ENCODE measurements at regions not wholly inside any gene's neighbourhood (a gene's known extent, or its start where the extent isn't known, plus 50 kb on each side); places are given as distances from the start of the nearest gene placed in this dataset.
A peak's percentile ranks its signal among the peaks of the same experiment; 100 is the strongest.

DNA sequence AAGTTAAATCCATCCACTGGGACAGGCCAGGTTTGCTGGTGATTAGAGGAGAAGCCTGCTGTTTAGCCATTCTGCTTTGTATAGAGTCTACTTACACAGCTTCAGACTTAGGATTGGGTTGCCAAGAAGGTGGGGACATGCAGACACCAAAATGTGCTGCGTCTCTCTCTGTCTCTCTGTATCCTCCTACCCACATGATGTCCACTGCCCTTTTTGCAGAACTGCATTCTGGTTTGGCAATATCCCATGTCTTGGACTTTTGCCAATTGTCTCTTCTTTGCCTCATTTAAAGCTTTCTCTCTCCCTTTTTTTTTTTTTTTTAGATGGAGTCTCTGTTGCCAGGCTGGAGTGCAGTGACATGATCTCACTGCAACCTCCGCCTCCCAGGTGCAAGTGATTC lies 261.1 kb upstream of the FN1 start:
- DNase-seq, result no peak
- H3K36me3 ChIP-seq, result no peaks in the 10 kb centered on the region
- H3K9me3 ChIP-seq, result no peaks in the 10 kb centered on the region
- 71% methylated on average over 2 of the region's 2 CpGs for WGBS (ENCODE audit: insufficient coverage, low coverage, low lambda C conversion rate, missing lambda C conversion rate)
- no peak overlapping the region for H3K27ac ChIP-seq
- intact Hi-C loops (cut with DNase I), result no loop called here
- no peaks in the 10 kb centered on the region for H3K27me3 ChIP-seq
- ATAC-seq, result peak; percentile 12 to 51 (median 40)
- H3K4me1 ChIP-seq, result peaks cover 0 to 31% (median 15%) of the 10 kb centered on the region in 4 donors
- no peak overlapping the region for H3K4me3 ChIP-seq
- TF ChIP-seq, protein P1, sequence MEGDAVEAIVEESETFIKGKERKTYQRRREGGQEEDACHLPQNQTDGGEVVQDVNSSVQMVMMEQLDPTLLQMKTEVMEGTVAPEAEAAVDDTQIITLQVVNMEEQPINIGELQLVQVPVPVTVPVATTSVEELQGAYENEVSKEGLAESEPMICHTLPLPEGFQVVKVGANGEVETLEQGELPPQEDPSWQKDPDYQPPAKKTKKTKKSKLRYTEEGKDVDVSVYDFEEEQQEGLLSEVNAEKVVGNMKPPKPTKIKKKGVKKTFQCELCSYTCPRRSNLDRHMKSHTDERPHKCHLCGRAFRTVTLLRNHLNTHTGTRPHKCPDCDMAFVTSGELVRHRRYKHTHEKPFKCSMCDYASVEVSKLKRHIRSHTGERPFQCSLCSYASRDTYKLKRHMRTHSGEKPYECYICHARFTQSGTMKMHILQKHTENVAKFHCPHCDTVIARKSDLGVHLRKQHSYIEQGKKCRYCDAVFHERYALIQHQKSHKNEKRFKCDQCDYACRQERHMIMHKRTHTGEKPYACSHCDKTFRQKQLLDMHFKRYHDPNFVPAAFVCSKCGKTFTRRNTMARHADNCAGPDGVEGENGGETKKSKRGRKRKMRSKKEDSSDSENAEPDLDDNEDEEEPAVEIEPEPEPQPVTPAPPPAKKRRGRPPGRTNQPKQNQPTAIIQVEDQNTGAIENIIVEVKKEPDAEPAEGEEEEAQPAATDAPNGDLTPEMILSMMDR (IDR thresholded peaks at IDR 0.05), result no peak
- no peak for TF ChIP-seq POLR2A (IDR thresholded peaks at IDR 0.05)

DNA sequence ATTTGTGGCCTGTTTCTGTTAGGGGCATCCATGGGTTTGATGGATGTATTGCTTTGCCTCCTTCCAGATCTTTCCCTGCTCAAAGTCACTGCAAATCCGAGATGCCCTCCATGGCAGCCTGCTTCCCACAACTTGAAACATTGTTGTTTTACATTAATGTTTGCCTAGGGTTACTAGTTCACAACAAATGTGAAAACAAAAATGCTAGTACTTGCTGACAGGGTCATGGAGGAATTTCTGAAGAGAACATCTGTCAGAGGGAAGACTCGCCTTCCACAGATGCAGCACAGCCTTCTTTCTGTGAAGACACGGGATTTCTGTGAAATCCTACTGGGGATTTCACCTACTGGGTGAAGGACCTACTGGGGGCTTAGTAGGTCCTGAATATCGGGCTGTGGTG lies 260.0 kb upstream of the FN1 start:
- Histone ChIP-seq H3K9me3 (no peaks in the 10 kb centered on the region), H3K27ac (no peak overlapping the region), H3K4me3 (no peak overlapping the region), H3K36me3 (no peaks in the 10 kb centered on the region), H3K4me1 (peaks cover 0 to 31% (median 15%) of the 10 kb centered on the region in 4 donors), H3K27me3 (no peaks in the 10 kb centered on the region)
- ATAC-seq, result no peak
- DNase-seq, result no peak
- WGBS (ENCODE audit: insufficient coverage, low coverage, low lambda C conversion rate, missing lambda C conversion rate), result 88% methylated on average over 4 of the region's 4 CpGs
- intact Hi-C loops (cut with DNase I), result no loop called here
- TF ChIP-seq, protein P1 (IDR thresholded peaks at IDR 0.05), result no peak
- no peak for TF ChIP-seq POLR2A (IDR thresholded peaks at IDR 0.05)

DNA sequence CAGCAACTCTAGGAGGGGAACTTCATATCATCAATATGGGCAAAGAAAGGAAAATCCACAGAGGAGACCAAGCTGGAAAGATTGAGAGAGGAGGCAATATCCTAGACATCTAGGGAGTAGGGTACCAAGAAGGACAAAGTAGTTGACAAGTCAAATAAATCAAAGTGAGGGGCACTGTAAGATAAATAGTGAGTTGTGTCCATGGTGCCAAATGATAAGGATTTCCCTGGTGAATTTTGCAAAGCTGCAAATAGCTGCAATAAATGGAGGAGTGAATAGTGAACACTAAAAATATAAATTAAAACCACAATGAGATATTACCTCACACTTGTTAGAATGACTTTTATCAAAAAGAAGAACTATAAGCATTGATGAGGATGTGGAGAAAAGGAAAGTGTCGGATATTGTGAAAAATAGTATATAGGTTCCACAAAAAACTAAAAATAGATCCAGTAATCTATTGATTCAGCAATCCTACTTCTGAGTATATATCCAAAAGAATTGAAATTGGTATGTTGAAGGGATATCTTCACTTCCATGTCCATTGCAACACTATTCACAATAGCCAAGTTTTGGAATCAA lies 258.2 kb upstream of the FN1 start:
- Histone ChIP-seq H3K36me3 (no peaks in the 10 kb centered on the region), H3K27ac (peak overlapping the region in 2 of 3 donors; percentile 7 to 21), H3K9me3 (no peaks in the 10 kb centered on the region), H3K4me1 (peaks cover 0 to 31% (median 15%) of the 10 kb centered on the region in 4 donors), H3K27me3 (no peaks in the 10 kb centered on the region), H3K4me3 (no peak overlapping the region)
- ATAC-seq (no peak), DNase-seq (no peak)
- 71% methylated on average over 1 of the region's 1 CpG for WGBS (ENCODE audit: insufficient coverage, low coverage, low lambda C conversion rate, missing lambda C conversion rate)
- TF ChIP-seq, protein P1 (IDR thresholded peaks at IDR 0.05), result no peak
- TF ChIP-seq POLR2A (IDR thresholded peaks at IDR 0.05), result no peak
- intact Hi-C loops (cut with DNase I), result no loop called here

DNA sequence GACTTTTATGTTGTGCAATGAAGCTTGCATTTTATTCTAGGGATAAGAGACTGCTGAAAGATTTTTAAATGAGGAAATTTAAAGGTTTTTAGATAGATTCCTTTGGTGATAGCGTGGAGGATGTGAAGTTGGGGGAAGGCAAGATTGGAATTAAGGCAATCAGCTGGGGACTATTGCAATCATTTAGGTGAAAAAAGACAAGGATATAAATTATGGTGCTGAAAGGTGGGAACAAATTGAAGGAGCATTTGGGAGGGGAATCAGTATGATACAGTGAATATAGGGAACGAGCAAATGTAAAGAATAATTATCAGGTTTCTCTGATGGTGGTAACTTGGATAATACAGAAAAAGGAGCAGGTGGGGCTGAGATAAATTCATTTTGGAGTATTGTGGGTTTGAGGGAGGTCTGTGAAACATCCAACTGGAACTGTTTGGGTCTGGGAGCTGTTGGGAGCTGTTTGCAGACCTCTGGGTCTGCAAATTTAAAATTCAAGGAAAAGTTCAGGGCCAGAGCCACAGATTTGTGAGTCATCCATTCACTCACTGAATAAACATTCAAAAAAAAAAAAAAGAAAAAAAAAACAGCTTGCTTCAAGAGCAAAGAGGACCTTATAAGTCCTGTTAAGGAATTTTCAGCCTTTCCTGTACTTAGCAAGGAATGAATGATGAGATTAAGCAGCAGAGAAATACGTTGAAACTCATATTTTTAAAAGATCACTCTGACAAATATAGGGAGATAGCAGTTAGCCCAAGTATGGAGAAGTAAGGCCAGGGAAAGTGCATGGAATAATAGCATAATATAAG lies 257.5 kb upstream of the FN1 start:
- Histone ChIP-seq H3K27ac (peak overlapping the region; percentile 7 to 29 (median 11)), H3K27me3 (no peaks in the 10 kb centered on the region), H3K4me3 (no peak overlapping the region), H3K36me3 (no peaks in the 10 kb centered on the region), H3K9me3 (no peaks in the 10 kb centered on the region), H3K4me1 (peaks cover 0 to 31% (median 15%) of the 10 kb centered on the region in 4 donors)
- 69% methylated on average over 3 of the region's 3 CpGs for WGBS (ENCODE audit: insufficient coverage, low coverage, low lambda C conversion rate, missing lambda C conversion rate)
- intact Hi-C loops (cut with DNase I), result no loop called here
- TF ChIP-seq POLR2A (IDR thresholded peaks at IDR 0.05), result no peak
- TF ChIP-seq, protein P1 (IDR thresholded peaks at IDR 0.05), result no peak
- ATAC-seq (peak; percentile 42 to 81 (median 60)), DNase-seq (no peak)

Data from right lobe of liver (tissue), 6 donors.